ENCODE measurements at regions not wholly inside any gene's neighbourhood (a gene's known extent, or its start where the extent isn't known, plus 50 kb on each side); places are given as distances from the start of the nearest gene placed in this dataset.

DNA sequence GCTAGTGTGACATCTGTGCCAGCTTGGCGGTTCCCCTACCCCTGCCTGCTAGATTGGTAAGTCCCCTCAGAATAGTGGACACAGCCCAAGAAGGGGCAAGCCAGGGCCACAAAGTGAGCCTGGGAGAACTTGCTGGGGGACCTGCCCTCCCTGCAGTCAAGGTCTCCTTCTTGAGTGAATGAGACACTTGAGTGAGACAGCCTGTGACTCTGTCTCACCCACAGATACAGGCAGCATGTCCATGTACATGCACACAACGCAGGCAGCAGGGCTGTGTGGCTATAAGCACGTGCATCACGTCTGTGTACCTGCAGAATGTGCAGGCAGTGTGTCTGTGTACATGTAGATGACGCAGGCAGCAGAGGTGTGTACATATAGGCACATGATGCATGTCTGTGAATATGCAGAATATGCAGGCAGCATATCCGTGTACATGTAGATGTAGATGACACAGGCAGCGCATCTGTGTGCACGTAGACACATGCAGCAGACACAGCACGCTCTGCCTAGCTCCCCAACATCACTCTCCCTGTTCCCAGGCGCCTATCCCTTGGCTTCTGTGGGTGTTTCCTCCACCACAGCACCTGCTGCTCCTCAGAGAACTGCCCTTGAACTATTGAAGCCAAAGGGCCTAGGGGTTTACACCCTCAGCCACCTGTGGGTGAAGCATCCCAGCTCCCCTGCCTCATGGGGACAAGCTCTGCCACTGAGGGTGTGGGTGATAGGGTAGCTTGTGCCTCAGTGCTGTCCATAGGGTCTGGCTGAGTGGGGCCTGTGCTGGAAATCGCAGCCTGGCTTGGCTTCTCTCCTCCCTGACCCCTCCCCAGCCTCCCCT is 147.2 kb upstream of the TWIST2 start:
- Histone ChIP-seq H3K36me3 (no peaks in the 10 kb centered on the region), H3K4me2 (peak overlapping the region; percentile 12 to 68 (median 55); a peak in 20 of 22 replicates), H3K9ac (no peak overlapping the region), H3K4me3 (no peak overlapping the region), H4K20me1 (no peaks in the 10 kb centered on the region), H3K4me1 (peaks cover 9 to 53% (median 37%) of the 10 kb centered on the region in 10 experiments; a peak in 19 of 20 replicates), H3K27me3 (no peaks in the 10 kb centered on the region), H3K27ac (peak overlapping the region in 2 of 11 experiments; percentile 7 to 32; a peak in 1 of 22 replicates), H3K9me3 (replicated peaks in 1 of 11) (peaks cover 0 to 30% (median 20%) of the 10 kb centered on the region in 11 experiments; a peak in 16 of 22 replicates)
- no peak for TF ChIP-seq Cebpa-rat (IDR thresholded peaks at IDR 0.05)

DNA sequence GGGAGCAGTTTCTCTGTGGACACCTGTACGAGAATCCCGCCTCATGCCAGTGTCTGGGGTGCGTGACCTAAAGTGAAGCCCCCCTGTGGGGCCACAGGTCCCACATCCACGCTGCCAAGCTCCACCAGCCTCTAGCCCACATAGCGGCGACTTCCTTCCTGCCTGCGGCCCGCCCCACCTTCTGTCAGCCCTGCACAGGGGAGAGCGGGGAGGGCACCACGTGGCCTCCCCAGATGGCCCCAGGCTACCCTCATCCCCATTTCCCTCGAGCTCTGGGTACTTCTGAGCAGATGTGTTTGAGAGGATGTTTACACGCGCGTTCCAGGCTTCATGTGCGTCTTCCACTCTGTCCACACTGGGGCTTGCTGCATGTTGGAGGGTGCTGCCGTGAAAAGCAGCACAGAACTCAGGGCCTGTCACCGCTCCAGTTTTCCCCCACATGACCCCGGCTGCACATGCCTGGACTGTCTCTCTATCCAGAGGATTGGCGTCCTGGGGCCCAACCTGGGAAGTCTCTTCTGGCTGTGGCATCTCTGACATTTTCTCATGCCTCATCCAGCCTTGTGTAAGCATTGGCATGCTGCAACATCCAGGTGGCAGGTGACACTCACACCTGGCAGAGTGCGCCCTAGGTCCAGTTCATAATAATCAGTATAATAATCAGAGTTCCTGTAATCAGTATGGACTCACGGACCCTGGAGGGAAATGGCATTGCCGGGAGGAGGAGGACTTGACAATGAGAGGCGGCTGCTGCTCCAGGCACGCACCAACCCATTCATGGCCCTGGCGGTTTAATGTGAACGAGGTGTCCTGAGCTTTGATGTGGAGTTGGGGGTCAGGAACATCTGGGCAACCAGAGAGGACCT is 146.3 kb upstream of the TWIST2 start:
- Histone ChIP-seq H3K4me1 (peaks cover 8 to 53% (median 37%) of the 10 kb centered on the region in 10 experiments; a peak in 19 of 20 replicates), H3K4me3 (no peak overlapping the region), H3K36me3 (no peaks in the 10 kb centered on the region), H3K9ac (no peak overlapping the region), H3K27me3 (no peaks in the 10 kb centered on the region), H3K27ac (peak overlapping the region in 2 of 11 experiments; percentile 7 to 32; a peak in 3 of 22 replicates), H4K20me1 (no peaks in the 10 kb centered on the region), H3K9me3 (replicated peaks in 1 of 11) (peaks cover 5 to 32% (median 22%) of the 10 kb centered on the region in 11 experiments; a peak in 18 of 22 replicates), H3K4me2 (peak overlapping the region; percentile 12 to 68 (median 55); a peak in 21 of 22 replicates)
- no peak for TF ChIP-seq Cebpa-rat (IDR thresholded peaks at IDR 0.05)

DNA sequence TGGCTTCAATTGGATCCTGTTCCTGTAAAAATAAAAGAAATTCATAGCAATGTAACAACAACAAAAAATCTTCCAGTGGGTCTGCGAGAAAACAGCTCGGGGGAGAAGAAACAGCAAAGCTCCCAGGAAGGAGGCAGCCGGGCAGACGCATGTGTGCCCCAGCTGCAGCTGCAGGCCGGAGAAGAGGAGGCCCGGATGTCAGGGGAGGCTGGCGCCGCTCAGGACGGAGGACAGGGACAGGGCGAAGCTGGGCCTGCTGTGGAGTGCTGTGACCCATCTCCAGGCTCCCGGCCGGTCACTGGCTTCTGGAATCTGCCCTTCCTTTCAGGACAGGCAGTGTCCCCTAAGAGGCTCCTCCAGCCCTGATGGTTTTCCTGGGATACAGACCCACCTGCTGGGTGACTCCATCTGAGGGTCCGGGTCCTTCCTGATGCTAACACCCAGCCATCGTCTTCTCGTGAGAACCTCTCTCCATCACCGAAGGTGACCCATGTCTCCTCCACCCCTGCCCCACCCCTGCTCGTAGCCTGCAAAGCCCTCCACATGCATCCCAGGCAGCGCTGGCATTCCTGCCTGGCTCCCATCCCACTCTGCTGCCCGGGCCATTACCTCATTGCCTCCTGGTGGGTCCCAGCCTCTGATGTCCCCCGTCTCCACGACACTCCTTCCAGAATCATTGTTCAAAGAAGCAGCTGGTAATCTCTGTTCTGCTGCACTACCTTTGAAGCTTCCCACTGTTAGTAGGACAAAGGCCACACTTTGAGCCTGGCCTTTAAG is 145.4 kb upstream of the TWIST2 start:
- H3K4me3 ChIP-seq = no peak overlapping the region
- H4K20me1 ChIP-seq = no peaks in the 10 kb centered on the region
- peaks cover 5 to 32% (median 22%) of the 10 kb centered on the region in 11 experiments; a peak in 18 of 22 replicates for H3K9me3 ChIP-seq (replicated peaks in 1 of 11)
- no peak overlapping the region for H3K9ac ChIP-seq
- H3K36me3 ChIP-seq = no peaks in the 10 kb centered on the region
- peak overlapping the region in 4 of 11 experiments; percentile 45 to 68 (median 56); a peak in 6 of 22 replicates for H3K4me2 ChIP-seq
- H3K27me3 ChIP-seq = no peaks in the 10 kb centered on the region
- H3K4me1 ChIP-seq = peaks cover 8 to 53% (median 37%) of the 10 kb centered on the region in 10 experiments; a peak in 19 of 20 replicates
- no peak for TF ChIP-seq Cebpa-rat (IDR thresholded peaks at IDR 0.05)
- H3K27ac ChIP-seq = peak overlapping the region in 1 of 11 experiments; percentile 7; a peak in 1 of 22 replicates

DNA sequence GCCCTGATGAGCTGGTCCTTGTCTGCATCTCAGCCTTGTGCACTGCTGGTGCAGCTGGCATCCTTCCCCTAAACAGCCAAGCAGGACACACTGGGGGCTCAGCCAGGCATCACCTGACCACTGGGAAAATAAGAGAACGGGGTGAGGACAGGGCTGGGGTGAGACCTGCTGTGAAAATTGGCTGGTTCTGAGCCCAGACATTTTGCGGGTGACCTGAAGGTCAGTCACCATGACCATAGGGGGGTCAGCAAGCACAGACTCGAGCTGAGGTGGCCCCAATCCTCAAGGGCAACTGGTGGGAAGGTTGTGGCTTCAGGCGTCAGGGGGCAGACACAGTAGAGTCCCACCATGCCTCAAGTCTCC is 144.9 kb upstream of the TWIST2 start:
- H3K4me1 ChIP-seq = peaks cover 8 to 49% (median 35%) of the 10 kb centered on the region in 10 experiments; a peak in 19 of 20 replicates
- H3K36me3 ChIP-seq = no peaks in the 10 kb centered on the region
- H3K9me3 ChIP-seq (replicated peaks in 1 of 11) = peaks cover 5 to 32% (median 22%) of the 10 kb centered on the region in 11 experiments; a peak in 18 of 22 replicates
- H3K4me3 ChIP-seq = no peak overlapping the region
- no peak overlapping the region for H3K27ac ChIP-seq
- no peak overlapping the region for H3K4me2 ChIP-seq
- H3K27me3 ChIP-seq = no peaks in the 10 kb centered on the region
- no peaks in the 10 kb centered on the region for H4K20me1 ChIP-seq
- H3K9ac ChIP-seq = no peak overlapping the region
- TF ChIP-seq Cebpa-rat (IDR thresholded peaks at IDR 0.05) = no peak

DNA sequence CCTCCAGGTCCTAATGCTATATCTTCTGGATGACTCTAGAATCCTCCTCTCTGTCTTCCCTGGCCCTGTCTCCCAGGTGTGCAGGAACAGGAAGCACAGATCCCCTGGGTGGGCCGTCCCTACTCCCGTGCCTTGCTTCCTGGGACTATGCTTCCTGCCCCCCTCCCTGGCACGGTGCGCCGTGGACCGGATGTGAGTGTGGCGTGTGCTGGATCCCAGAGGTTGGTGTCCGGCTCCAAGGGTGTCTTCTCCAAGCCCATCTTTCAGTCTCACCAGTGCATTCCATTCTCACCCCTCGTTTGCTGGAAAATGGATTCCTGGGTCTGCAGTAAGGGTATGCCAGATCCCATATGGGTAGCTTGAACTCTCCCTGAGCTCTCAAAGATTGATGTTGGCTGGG is 144.4 kb upstream of the TWIST2 start:
- TF ChIP-seq Cebpa-rat (IDR thresholded peaks at IDR 0.05) = no peak
- H3K4me2 ChIP-seq = no peak overlapping the region
- no peaks in the 10 kb centered on the region for H3K36me3 ChIP-seq
- H3K9ac ChIP-seq = no peak overlapping the region
- peaks cover 8 to 45% (median 31%) of the 10 kb centered on the region in 10 experiments; a peak in 19 of 20 replicates for H3K4me1 ChIP-seq
- no peak overlapping the region for H3K27ac ChIP-seq
- H3K27me3 ChIP-seq = no peaks in the 10 kb centered on the region
- H3K9me3 ChIP-seq (replicated peaks in 1 of 11) = peaks cover 5 to 32% (median 22%) of the 10 kb centered on the region in 11 experiments; a peak in 18 of 22 replicates
- no peak overlapping the region for H3K4me3 ChIP-seq
- no peaks in the 10 kb centered on the region for H4K20me1 ChIP-seq

DNA sequence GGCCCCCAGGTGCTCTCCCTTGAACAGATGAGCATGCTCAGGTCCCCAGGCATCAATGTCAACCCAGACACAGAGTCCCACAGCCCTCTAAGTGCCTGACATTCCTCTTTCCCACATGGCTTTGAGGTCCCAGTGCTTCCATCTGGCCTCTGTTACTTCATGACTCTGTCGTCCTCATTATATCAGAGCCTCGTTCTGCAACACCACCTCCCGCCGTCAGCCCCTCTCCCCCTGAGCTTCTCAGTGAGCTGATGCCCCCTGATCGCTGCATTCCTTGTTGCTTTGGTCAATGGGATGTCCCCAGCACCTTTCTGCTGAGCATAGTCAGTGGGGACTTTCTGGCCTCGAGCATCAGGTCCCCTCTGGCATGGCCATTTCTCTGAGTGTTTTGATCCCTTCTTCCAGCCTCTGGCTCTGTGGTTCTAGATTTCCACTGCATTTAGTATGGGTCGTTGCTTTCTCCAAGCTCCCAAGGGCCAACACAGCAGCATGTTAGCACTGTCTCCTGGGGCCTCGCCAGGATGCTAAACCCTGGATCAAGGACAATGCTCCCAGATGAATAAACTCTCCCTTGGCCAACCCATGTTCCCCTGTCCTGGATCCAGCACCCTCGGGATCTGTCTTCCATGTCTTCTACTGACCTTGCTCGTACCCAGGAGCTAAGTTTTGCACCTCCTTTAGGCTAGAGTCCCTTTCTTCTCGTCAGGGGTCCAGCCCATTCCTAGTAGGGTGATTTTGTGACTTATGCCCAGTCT is 143.2 kb upstream of the TWIST2 start:
- Histone ChIP-seq H3K4me2 (no peak overlapping the region), H3K9ac (no peak overlapping the region), H3K27ac (no peak overlapping the region), H3K4me3 (no peak overlapping the region), H3K9me3 (replicated peaks in 1 of 11) (peaks cover 5 to 32% (median 22%) of the 10 kb centered on the region in 11 experiments; a peak in 18 of 22 replicates), H4K20me1 (no peaks in the 10 kb centered on the region), H3K4me1 (peaks cover 8 to 33% (median 23%) of the 10 kb centered on the region in 10 experiments; a peak in 19 of 20 replicates), H3K36me3 (no peaks in the 10 kb centered on the region), H3K27me3 (no peaks in the 10 kb centered on the region)
- TF ChIP-seq Cebpa-rat (IDR thresholded peaks at IDR 0.05) = no peak

DNA sequence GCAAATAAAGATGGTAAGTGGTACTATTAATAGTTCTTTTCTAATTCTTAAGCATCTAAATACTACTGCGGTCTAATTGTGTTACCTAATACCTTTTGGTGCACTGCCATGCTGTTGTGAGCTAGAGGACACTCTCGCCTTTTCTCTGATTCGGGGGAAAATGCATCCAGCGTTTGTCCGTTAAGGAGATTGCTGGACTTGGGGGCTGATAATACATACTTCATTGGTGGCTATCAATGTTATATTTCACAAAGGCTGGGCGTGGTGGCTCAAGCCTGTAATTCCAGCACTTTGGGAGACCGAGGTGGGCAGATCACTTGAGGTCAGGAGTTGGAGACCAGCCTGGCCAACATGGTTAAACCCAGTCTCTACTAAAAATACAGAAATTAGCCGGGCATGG is 141.7 kb upstream of the TWIST2 start:
- no peak overlapping the region for H3K4me2 ChIP-seq
- H3K27ac ChIP-seq = no peak overlapping the region
- H3K9me3 ChIP-seq (replicated peaks in 1 of 11) = peaks cover 5 to 32% (median 22%) of the 10 kb centered on the region in 11 experiments; a peak in 18 of 22 replicates
- TF ChIP-seq Cebpa-rat (IDR thresholded peaks at IDR 0.05) = no peak
- H3K9ac ChIP-seq = no peak overlapping the region
- no peak overlapping the region for H3K4me3 ChIP-seq
- H3K27me3 ChIP-seq = no peaks in the 10 kb centered on the region
- H3K4me1 ChIP-seq = peaks cover 7 to 18% (median 11%) of the 10 kb centered on the region in 10 experiments; a peak in 19 of 20 replicates
- H4K20me1 ChIP-seq = no peaks in the 10 kb centered on the region
- no peaks in the 10 kb centered on the region for H3K36me3 ChIP-seq

DNA sequence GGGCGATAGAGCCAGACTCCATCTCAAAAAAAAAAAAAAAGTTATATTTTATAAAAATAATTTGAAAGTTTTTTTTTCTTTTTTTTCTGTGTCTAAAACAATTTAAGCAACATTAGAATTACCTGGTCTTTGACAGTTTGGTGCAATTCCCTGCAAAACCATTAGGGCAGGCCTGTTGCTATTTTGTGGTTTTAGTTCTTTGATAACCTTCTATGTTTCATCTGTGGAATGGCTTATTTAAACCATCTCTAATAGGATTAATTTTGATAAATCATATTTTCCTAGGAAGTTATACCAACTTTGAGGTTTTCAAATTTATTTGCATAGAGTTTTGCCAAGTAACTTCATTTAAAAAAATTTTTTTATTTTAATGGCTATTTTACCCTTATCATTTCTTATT is 141.2 kb upstream of the TWIST2 start:
- Histone ChIP-seq H3K4me1 (peaks cover 2 to 13% (median 6%) of the 10 kb centered on the region in 10 experiments; a peak in 18 of 20 replicates), H3K4me3 (no peak overlapping the region), H3K36me3 (no peaks in the 10 kb centered on the region), H3K4me2 (no peak overlapping the region), H3K9me3 (replicated peaks in 1 of 11) (peaks cover 5 to 32% (median 22%) of the 10 kb centered on the region in 11 experiments; a peak in 18 of 22 replicates), H3K27me3 (no peaks in the 10 kb centered on the region), H4K20me1 (no peaks in the 10 kb centered on the region), H3K9ac (no peak overlapping the region), H3K27ac (no peak overlapping the region)
- no peak for TF ChIP-seq Cebpa-rat (IDR thresholded peaks at IDR 0.05)

Measured in BLaER1 treated with 17β-estradiol and CSF1 and Interleukin-3, amounts not matched to agents 10 nM and 100 nM (cell line).